ENCODE measurements at regions not wholly inside any gene's neighbourhood (a gene's known extent, or its start where the extent isn't known, plus 50 kb on each side); places are given as distances from the start of the nearest gene placed in this dataset.
"Not testable (repeated sequence)": the region's sequence is repeated elsewhere in the genome, so short reads cannot be mapped to it uniquely, and the experiment has no call there.

DNA sequence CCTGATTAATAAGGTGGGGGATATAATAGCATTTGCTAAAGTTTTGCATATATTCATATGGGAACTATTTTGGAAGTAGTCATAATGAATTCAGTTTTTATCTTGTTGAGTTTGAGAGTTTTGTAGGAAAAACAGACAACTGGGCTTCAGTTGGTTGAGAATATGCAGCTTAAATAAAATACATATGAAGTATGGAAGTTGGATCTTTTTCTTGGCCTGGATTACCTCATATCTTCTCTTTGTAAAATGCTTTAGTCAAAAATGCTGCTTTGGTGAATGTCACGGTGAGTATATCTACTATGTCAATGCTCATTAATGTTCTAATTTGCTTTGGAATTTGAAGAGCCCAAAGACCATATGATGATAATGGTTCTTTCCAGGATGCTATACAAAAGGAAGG is 552.2 kb upstream of the LMO3 start:
- no peaks in the 10 kb centered on the region for H3K27me3 ChIP-seq (replicated peaks; ENCODE audit: control insufficient read depth, insufficient read depth, low read length)
- no peaks in the 10 kb centered on the region for H3K9me3 ChIP-seq (ENCODE audit: control insufficient read depth, low read length)
- H3K36me3 ChIP-seq (ENCODE audit: control insufficient read depth, insufficient read depth, low read length, severe bottlenecking): no peaks in the 10 kb centered on the region
- DNase-seq (ENCODE audit: low read depth): no peak
- H3K4me3 ChIP-seq (ENCODE audit: low read length): no peak overlapping the region
- no peak overlapping the region for H3K9ac ChIP-seq (ENCODE audit: low read length)
- no peaks in the 10 kb centered on the region for H3K4me1 ChIP-seq (ENCODE audit: control insufficient read depth, insufficient read depth, low read length)

- H3K4me3 ChIP-seq (ENCODE audit: low read length): no peak overlapping the region
- peaks cover 1% of the 10 kb centered on the region for H3K9me3 ChIP-seq (ENCODE audit: control insufficient read depth, low read length)
- H3K4me1 ChIP-seq (ENCODE audit: control insufficient read depth, insufficient read depth, low read length): no peaks in the 10 kb centered on the region
- H3K36me3 ChIP-seq (ENCODE audit: control insufficient read depth, insufficient read depth, low read length, severe bottlenecking): no peaks in the 10 kb centered on the region
- H3K27me3 ChIP-seq (replicated peaks; ENCODE audit: control insufficient read depth, insufficient read depth, low read length): no peaks in the 10 kb centered on the region
- DNase-seq (ENCODE audit: low read depth): no peak
- H3K9ac ChIP-seq (ENCODE audit: low read length): no peak overlapping the region
Measured at GRCh38 chr12:17151917-17152316, 546.0 kb upstream of the LMO3 start.

- DNase-seq (ENCODE audit: low read depth): no peak
- Histone ChIP-seq H3K36me3 (ENCODE audit: control insufficient read depth, insufficient read depth, low read length, severe bottlenecking) (no peaks in the 10 kb centered on the region), H3K27me3 (replicated peaks; ENCODE audit: control insufficient read depth, insufficient read depth, low read length) (no peaks in the 10 kb centered on the region), H3K9me3 (ENCODE audit: control insufficient read depth, low read length) (peaks cover 8% of the 10 kb centered on the region), H3K9ac (ENCODE audit: low read length) (no peak overlapping the region), H3K4me3 (ENCODE audit: low read length) (no peak overlapping the region), H3K4me1 (ENCODE audit: control insufficient read depth, insufficient read depth, low read length) (no peaks in the 10 kb centered on the region)
Measured at GRCh38 chr12:17148706-17149105, 542.7 kb upstream of the LMO3 start.

GRCh38 chr12:17142856-17143255 is 536.9 kb upstream of the LMO3 start:
- no peak overlapping the region for H3K9ac ChIP-seq (ENCODE audit: low read length)
- no peaks in the 10 kb centered on the region for H3K4me1 ChIP-seq (ENCODE audit: control insufficient read depth, insufficient read depth, low read length)
- no peaks in the 10 kb centered on the region for H3K27me3 ChIP-seq (replicated peaks; ENCODE audit: control insufficient read depth, insufficient read depth, low read length)
- H3K36me3 ChIP-seq (ENCODE audit: control insufficient read depth, insufficient read depth, low read length, severe bottlenecking): no peaks in the 10 kb centered on the region
- no peak for DNase-seq (ENCODE audit: low read depth)
- no peak overlapping the region for H3K4me3 ChIP-seq (ENCODE audit: low read length)
- peaks cover 8% of the 10 kb centered on the region for H3K9me3 ChIP-seq (ENCODE audit: control insufficient read depth, low read length)

- H3K36me3 ChIP-seq (ENCODE audit: control insufficient read depth, insufficient read depth, low read length, severe bottlenecking): no peaks in the 10 kb centered on the region
- no peaks in the 10 kb centered on the region for H3K4me1 ChIP-seq (ENCODE audit: control insufficient read depth, insufficient read depth, low read length)
- H3K27me3 ChIP-seq (replicated peaks; ENCODE audit: control insufficient read depth, insufficient read depth, low read length): no peaks in the 10 kb centered on the region
- no peak for DNase-seq (ENCODE audit: low read depth)
- H3K4me3 ChIP-seq (ENCODE audit: low read length): no peak overlapping the region
- H3K9me3 ChIP-seq (ENCODE audit: control insufficient read depth, low read length): no peaks in the 10 kb centered on the region
- no peak overlapping the region for H3K9ac ChIP-seq (ENCODE audit: low read length)
Measured at GRCh38 chr12:17139931-17140330, 534.0 kb upstream of the LMO3 start.

GRCh38 chr12:17137396-17137795 is 531.4 kb upstream of the LMO3 start:
- Histone ChIP-seq H3K36me3 (ENCODE audit: control insufficient read depth, insufficient read depth, low read length, severe bottlenecking) (no peaks in the 10 kb centered on the region), H3K9me3 (ENCODE audit: control insufficient read depth, low read length) (no peaks in the 10 kb centered on the region), H3K9ac (ENCODE audit: low read length) (no peak overlapping the region), H3K4me3 (ENCODE audit: low read length) (no peak overlapping the region), H3K27me3 (replicated peaks; ENCODE audit: control insufficient read depth, insufficient read depth, low read length) (no peaks in the 10 kb centered on the region), H3K4me1 (ENCODE audit: control insufficient read depth, insufficient read depth, low read length) (no peaks in the 10 kb centered on the region)
- DNase-seq (ENCODE audit: low read depth): no peak

GRCh38 chr12:17134315-17134714 is 528.4 kb upstream of the LMO3 start:
- no peaks in the 10 kb centered on the region for H3K4me1 ChIP-seq (ENCODE audit: control insufficient read depth, insufficient read depth, low read length)
- H3K27me3 ChIP-seq (replicated peaks; ENCODE audit: control insufficient read depth, insufficient read depth, low read length): no peaks in the 10 kb centered on the region
- no peak overlapping the region for H3K9ac ChIP-seq (ENCODE audit: low read length)
- no peak for DNase-seq (ENCODE audit: low read depth)
- H3K4me3 ChIP-seq (ENCODE audit: low read length): no peak overlapping the region
- H3K36me3 ChIP-seq (ENCODE audit: control insufficient read depth, insufficient read depth, low read length, severe bottlenecking): no peaks in the 10 kb centered on the region
- H3K9me3 ChIP-seq (ENCODE audit: control insufficient read depth, low read length): no peaks in the 10 kb centered on the region

- Histone ChIP-seq H3K36me3 (ENCODE audit: control insufficient read depth, insufficient read depth, low read length, severe bottlenecking) (no peaks in the 10 kb centered on the region), H3K27me3 (replicated peaks; ENCODE audit: control insufficient read depth, insufficient read depth, low read length) (no peaks in the 10 kb centered on the region), H3K4me3 (ENCODE audit: low read length) (no peak overlapping the region), H3K9me3 (ENCODE audit: control insufficient read depth, low read length) (no peaks in the 10 kb centered on the region), H3K9ac (ENCODE audit: low read length) (no peak overlapping the region), H3K4me1 (ENCODE audit: control insufficient read depth, insufficient read depth, low read length) (no peaks in the 10 kb centered on the region)
- no peak for DNase-seq (ENCODE audit: low read depth)
Measured at GRCh38 chr12:17132336-17132735, 526.4 kb upstream of the LMO3 start.

DNA sequence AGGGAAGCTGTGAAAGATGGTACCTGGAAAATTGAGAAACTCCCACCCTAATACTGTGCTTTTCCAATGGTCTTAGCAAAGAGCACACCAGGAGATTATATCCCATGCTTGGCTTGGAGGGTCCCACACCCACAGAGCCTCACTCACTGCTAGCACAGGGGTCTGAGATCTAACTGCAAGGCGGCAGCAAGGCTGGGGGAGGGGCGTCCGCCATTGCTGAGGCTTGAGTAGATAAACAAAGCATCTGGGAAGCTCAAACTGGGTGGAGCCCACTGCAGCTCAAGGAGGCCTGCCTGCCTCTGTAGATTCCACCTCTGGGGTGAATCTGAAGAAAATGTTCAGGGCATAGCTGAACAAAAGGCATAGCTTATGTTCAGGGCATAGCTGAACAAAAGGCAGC is 510.6 kb upstream of the LMO3 start:
- H3K4me1 ChIP-seq (ENCODE audit: control insufficient read depth, insufficient read depth, low read length); H3K36me3 ChIP-seq (ENCODE audit: control insufficient read depth, insufficient read depth, low read length, severe bottlenecking); DNase-seq (ENCODE audit: low read depth); H3K4me3 ChIP-seq (ENCODE audit: low read length); H3K9me3 ChIP-seq (ENCODE audit: control insufficient read depth, low read length); H3K27me3 ChIP-seq (replicated peaks; ENCODE audit: control insufficient read depth, insufficient read depth, low read length); H3K9ac ChIP-seq (ENCODE audit: low read length): not testable (repeated sequence)

DNA sequence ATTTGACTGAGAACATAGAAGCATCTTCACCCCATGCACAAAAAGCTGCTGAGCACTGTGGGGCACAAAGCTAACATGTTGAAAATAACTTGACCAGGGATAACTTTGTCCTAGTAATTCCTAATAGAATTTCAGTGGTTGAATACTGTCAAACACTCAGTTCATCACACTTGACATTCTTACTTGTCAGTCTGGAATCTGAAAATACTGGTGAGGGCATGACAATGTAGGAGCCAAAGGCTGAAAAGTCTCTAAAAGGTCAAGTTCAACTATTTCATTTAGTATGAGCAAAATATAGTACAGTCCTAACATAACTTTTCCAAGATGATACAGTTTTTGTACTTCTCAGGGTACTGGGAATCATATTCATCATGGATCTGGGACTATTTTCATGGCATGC is 504.4 kb upstream of the LMO3 start:
- Histone ChIP-seq H3K9ac (ENCODE audit: low read length) (no peak overlapping the region), H3K36me3 (ENCODE audit: control insufficient read depth, insufficient read depth, low read length, severe bottlenecking) (no peaks in the 10 kb centered on the region), H3K4me1 (ENCODE audit: control insufficient read depth, insufficient read depth, low read length) (no peaks in the 10 kb centered on the region), H3K27me3 (replicated peaks; ENCODE audit: control insufficient read depth, insufficient read depth, low read length) (no peaks in the 10 kb centered on the region), H3K9me3 (ENCODE audit: control insufficient read depth, low read length) (no peaks in the 10 kb centered on the region), H3K4me3 (ENCODE audit: low read length) (no peak overlapping the region)
- no peak for DNase-seq (ENCODE audit: low read depth)

DNA sequence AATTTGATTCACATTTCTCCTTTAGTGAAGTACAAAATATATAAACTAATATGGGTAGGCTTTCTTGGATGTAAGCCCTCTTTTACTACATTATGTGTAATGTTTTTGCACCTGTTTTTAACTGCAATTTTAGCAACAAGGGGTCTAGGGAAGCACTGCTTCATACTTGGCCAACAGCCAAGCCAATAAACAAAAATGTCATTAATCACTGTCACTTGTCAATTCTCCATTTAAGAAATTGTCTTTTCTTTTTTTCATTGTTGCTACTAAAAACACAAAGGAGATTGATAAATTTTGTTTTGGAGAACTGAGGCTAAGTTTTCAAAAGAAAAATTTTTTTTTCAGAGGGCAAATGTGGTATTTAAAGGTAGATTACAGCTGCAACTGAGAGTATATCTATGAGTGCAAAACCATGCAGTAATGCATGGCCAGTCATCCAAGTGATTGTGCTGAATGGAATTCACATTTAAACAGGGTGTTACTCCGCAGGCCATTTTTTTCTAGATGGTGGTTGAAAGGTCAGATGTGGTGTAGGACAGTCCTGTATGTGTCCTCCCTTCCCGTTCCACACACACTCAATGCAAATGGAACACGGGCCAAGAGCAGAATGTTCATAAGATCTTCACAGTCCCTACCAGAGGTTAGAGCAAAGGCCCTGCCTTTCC is 503.0 kb upstream of the LMO3 start:
- Histone ChIP-seq H3K9ac (ENCODE audit: low read length) (no peak overlapping the region), H3K36me3 (ENCODE audit: control insufficient read depth, insufficient read depth, low read length, severe bottlenecking) (no peaks in the 10 kb centered on the region), H3K4me1 (ENCODE audit: control insufficient read depth, insufficient read depth, low read length) (no peaks in the 10 kb centered on the region), H3K27me3 (replicated peaks; ENCODE audit: control insufficient read depth, insufficient read depth, low read length) (no peaks in the 10 kb centered on the region), H3K4me3 (ENCODE audit: low read length) (no peak overlapping the region), H3K9me3 (ENCODE audit: control insufficient read depth, low read length) (no peaks in the 10 kb centered on the region)
- DNase-seq (ENCODE audit: low read depth): no peak

DNA sequence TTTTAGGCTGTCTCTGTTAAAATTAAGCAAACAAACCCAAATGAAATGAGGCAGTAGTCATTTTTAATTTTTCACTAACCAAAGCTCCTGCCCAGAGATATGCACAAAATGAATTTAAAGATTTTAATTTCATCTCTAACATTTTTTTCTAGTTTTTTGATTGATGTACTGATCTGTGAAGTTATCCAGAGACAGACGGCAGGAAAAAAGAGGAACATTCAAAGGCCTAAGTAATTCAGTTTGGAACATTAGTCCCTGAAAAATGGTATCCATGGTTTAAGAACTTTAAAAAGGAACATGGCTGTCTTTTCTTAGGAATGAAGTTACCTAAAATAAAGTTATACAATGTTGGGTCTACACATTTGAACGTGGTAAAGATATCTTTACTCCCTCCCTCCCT is 498.8 kb upstream of the LMO3 start:
- Histone ChIP-seq H3K27me3 (replicated peaks; ENCODE audit: control insufficient read depth, insufficient read depth, low read length) (no peaks in the 10 kb centered on the region), H3K9me3 (ENCODE audit: control insufficient read depth, low read length) (no peaks in the 10 kb centered on the region), H3K9ac (ENCODE audit: low read length) (no peak overlapping the region), H3K4me3 (ENCODE audit: low read length) (no peak overlapping the region), H3K36me3 (ENCODE audit: control insufficient read depth, insufficient read depth, low read length, severe bottlenecking) (no peaks in the 10 kb centered on the region), H3K4me1 (ENCODE audit: control insufficient read depth, insufficient read depth, low read length) (no peaks in the 10 kb centered on the region)
- DNase-seq (ENCODE audit: low read depth): no peak
